GM18517 (cell line): ENCODE measurements at regions not wholly inside any gene's neighbourhood (a gene's known extent, or its start where the extent isn't known, plus 50 kb on each side); places are given as distances from the start of the nearest gene placed in this dataset.

ENCODE experiments used
- ATAC-seq: cut with Tn5 transposase; IDR thresholded peaks from one replicate; pipeline ENCODE4 v1.9.1; 2021; ENCODE audit warnings: mild to moderate bottlenecking, moderate library complexity; ENCODE audit not compliant: unreplicated experiment

GRCh38 chr13:47279920-47280319, 383.1 kb upstream of the HTR2A start:
- ATAC-seq, result no peak

- ATAC-seq, result no peak
Observed at GRCh38 chr13:47277774-47278173, 380.9 kb upstream of the HTR2A start.

GRCh38 chr13:47268270-47268669, 371.4 kb upstream of the HTR2A start:
- ATAC-seq, result no peak

GRCh38 chr13:47258384-47258783, 361.5 kb upstream of the HTR2A start:
- ATAC-seq, result no peak

GRCh38 chr13:47256618-47257017, 359.8 kb upstream of the HTR2A start:
- no peak for ATAC-seq

GRCh38 chr13:47252627-47253026, 355.8 kb upstream of the HTR2A start:
- no peak for ATAC-seq

- no peak for ATAC-seq
Observed at GRCh38 chr13:47251771-47252170, 354.9 kb upstream of the HTR2A start.

GRCh38 chr13:47250146-47250545, 353.3 kb upstream of the HTR2A start:
- ATAC-seq, result no peak

GRCh38 chr13:47249266-47249665, 352.4 kb upstream of the HTR2A start:
- ATAC-seq, result no peak

- ATAC-seq, result no peak
Observed at GRCh38 chr13:47241446-47241845, 344.6 kb upstream of the HTR2A start.

GRCh38 chr13:47239025-47239424, 342.2 kb upstream of the HTR2A start:
- no peak for ATAC-seq

GRCh38 chr13:47237571-47237970, 340.7 kb upstream of the HTR2A start:
- ATAC-seq, result no peak

GRCh38 chr13:47233734-47234133, 336.9 kb upstream of the HTR2A start:
- ATAC-seq, result no peak

- no peak for ATAC-seq
Observed at GRCh38 chr13:47232516-47232915, 335.7 kb upstream of the HTR2A start.

- no peak for ATAC-seq
Observed at GRCh38 chr13:47230155-47230554, 333.3 kb upstream of the HTR2A start.

GRCh38 chr13:47226516-47226915, 329.7 kb upstream of the HTR2A start:
- no peak for ATAC-seq

- no peak for ATAC-seq
Observed at GRCh38 chr13:47220453-47221140, 323.7 kb upstream of the HTR2A start.

- ATAC-seq, result no peak
Observed at GRCh38 chr13:47218611-47219010, 321.8 kb upstream of the HTR2A start.

GRCh38 chr13:47216176-47216822, 319.4 kb upstream of the HTR2A start:
- no peak for ATAC-seq

GRCh38 chr13:47215736-47216135, 318.9 kb upstream of the HTR2A start:
- no peak for ATAC-seq

- no peak for ATAC-seq
Observed at GRCh38 chr13:47213047-47213446, 316.2 kb upstream of the HTR2A start.

- ATAC-seq, result no peak
Observed at GRCh38 chr13:47211106-47211505, 314.3 kb upstream of the HTR2A start.

GRCh38 chr13:47206111-47206510, 309.3 kb upstream of the HTR2A start:
- ATAC-seq, result no peak
